ELF-1 (cell line): ENCODE measurements at regions not wholly inside any gene's neighbourhood (a gene's known extent, or its start where the extent isn't known, plus 50 kb on each side); places are given as distances from the start of the nearest gene placed in this dataset.
"Not testable (repeated sequence)": the region's sequence is repeated elsewhere in the genome, so short reads cannot be mapped to it uniquely, and the experiment has no call there.

ENCODE experiments used
- DNase-seq: peaks from one replicate; pipeline ENCODE4 v3.0.0-alpha.2; 2016; ENCODE audit warnings: low read depth, low spot score

DNA sequence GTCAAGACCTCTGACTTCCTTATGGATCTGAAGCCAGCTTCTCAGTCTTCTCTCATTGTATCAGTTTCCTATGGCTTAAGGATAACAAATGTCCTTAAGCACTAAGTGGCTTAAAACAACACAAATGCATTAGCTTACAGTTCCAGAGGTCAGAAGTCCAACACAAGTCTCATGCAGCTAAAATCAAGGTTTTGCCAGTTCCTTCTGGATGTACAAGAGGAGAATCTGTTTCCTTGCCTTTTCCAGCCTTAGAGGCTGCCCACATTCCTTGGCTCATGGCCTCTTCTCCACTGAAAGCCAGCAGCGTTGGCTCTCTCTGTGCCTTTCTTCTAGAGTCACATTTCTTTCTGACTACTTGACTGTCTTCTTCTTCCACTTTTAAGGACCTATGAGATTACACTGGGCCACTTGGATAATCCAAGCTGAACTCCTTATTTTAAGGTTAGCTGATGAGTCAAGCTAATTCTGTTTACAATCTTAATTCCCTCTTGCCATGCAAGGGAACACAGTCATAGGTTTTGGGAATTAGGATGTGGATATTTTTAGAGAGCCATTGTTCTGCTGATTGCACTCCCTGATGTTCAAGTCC is 179.0 kb downstream of the BCAS1 start:
- no peak for DNase-seq

GRCh38 chr20:53890443-53891305 is 179.7 kb downstream of the BCAS1 start:
- DNase-seq = no peak

- DNase-seq = no peak
These were observed 180.8 kb downstream of the BCAS1 start for GRCh38 chr20:53889411-53890148.

GRCh38 chr20:53888951-53889350 is 181.4 kb downstream of the BCAS1 start:
- DNase-seq = no peak

DNA sequence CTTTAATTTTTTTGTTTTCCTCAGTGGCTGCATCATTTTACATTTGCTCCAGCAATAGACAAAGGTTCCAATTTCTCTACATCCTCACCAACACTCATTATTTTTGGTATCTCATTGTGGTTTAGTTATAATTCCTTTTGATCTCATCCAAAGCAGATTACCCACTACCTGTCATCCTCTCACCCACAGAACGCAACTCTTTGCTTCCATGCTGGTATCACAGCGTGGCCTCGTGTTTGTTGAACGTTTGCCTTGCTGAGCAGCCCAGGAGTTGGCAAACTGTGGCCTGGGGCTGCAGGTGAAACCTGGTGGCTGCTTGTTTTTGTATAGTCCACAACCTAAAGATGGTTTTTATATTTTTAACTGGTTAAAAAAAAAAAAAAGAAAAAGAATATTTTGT is 181.9 kb downstream of the BCAS1 start:
- no peak for DNase-seq

DNA sequence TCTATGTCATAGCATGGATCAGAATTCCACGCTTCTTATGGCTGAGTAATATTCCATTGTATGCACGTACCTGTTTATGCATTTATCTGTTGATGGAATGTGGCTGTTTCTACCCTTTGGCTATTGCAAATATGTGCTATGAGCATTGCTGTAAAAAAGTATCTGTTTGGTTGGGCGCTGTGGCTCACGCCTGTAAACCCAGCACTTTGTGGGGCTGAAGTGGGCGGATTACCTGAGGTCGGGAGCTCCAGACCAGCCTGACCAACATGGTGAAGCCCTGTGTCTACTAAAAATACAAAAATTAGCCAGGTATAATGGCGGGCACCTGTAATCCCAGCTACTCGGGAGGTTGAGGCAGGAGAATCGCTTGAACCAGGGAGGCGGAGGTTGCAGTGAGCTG is 182.4 kb downstream of the BCAS1 start:
- no peak for DNase-seq

GRCh38 chr20:53884859-53885541 is 185.4 kb downstream of the BCAS1 start:
- DNase-seq = no peak

GRCh38 chr20:53883098-53883911 is 187.1 kb downstream of the BCAS1 start:
- DNase-seq = no peak

DNA sequence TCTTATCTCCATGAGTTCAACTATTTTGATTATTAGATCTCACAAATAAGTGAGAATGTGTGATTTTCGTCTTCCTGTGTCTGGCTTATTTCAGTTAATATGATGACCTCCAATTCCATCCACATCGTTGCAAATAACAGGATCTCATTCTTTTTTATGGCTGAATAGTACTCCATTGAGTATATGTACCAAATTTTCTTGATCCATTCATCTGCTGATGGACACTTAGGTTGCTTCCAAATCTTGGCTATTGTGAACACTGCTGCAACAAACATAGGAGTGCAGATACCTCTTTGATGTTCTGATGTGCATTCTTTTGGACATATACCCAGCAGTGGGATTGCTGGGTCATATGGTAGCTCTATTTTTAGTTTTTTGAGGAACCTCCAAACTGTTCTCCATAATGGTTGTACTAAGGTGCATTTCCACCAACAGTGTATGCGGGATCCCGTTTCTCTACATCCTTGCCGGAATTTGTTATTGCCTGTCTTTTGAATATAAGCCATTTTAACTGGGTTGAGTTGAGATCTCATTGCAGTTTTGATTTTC is 187.9 kb downstream of the BCAS1 start:
- not testable (repeated sequence) for DNase-seq

- DNase-seq = no peak
These were observed 189.0 kb downstream of the BCAS1 start for GRCh38 chr20:53881362-53881761.

- DNase-seq = no peak
These were observed 190.2 kb downstream of the BCAS1 start for GRCh38 chr20:53880108-53880641.

GRCh38 chr20:53879048-53879684 is 191.2 kb downstream of the BCAS1 start:
- no peak for DNase-seq

DNA sequence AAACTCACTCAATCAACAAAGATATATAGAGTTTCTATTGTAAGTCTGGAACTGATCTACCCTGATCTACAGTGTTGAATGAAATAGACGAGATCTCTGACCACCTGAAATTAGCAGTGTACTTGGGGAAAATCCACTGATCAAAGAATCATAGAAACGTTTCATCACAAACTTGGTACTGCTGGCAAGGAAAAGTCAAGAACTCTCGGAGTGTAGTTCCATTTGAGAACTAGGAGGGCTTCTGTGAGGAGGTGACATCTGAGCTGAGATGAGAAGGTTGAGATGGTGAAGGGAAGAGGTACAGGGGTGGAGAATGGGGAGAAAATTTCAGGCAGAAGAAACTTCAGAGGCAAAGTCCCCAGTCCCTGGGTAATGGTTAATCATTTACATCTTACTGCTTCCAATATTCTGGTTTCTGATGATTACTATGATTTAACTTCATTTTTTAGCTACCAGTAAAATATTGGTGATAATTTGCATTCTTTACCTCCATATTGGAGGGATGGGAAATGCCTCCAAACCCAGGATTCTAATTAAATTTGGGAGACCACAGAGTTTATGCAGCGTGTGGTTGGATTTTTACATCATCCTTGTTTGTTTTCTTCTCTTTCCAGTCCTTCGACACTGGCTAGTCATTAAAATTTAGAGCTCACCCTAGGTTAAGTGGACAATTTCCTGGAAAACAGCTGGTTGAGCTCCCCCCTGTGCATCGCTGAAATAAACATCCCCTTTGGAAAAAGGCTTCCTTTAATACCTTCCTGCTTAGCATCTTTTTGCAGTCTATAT is 191.9 kb downstream of the BCAS1 start:
- no peak for DNase-seq

- DNase-seq = no peak
These were observed 193.4 kb downstream of the BCAS1 start for GRCh38 chr20:53876956-53877355.

DNA sequence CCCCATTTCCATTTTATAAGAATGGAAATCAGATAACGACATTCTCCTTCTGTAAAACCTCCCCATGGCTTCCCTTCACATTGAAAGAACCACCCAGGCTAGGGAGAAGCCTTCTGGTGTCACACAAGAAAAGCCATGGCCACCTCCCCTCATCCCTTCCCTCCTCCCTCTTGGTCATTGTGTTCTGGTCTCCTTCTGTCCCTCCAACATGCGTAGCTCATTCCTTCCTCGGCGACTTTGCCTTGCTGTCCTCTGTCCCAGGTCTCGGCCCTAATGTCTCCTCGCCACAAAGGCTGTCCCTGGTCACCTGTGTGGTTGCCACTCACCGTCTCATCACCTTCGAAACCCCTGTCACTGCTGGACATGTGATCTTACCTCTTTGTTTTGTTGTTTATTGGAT is 193.9 kb downstream of the BCAS1 start:
- DNase-seq = no peak

GRCh38 chr20:53875452-53875851 is 194.9 kb downstream of the BCAS1 start:
- DNase-seq = no peak

DNA sequence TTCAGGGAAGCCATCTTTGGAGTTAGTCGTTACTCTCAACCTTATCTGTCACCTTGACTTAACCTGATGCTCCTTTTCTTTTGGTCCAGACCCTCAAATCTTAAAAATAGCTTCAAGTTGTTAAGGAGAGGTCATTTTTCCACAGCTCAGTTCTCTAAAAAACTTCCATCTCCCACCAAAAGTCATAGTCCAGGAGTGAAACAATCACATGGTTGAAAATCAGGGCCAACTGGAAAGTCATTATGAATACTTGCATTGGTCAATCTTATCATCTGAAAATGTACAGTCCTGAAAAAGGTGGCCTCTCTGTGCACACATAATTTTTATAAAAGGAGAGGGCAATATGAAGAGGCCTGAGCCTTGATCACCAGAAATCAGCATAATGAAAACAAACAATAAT is 195.7 kb downstream of the BCAS1 start:
- no peak for DNase-seq

DNA sequence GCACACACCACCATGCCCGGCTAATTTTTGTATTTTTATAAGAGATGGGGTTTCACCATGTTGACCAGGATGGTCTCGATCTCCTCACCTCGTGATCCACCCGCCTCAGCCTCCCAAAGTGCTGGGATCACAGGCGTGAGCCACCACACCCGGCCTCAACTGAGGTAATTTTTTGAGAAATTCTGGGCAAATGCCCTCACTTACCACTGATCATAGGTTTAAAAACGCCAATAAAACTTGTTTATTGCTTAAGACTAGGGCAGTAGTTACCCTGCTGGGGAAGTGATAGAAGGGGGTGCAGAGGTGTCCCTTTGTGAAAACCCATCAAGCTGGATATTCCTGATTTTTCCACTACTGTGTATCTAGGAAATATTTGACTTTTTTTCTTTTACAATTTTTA is 196.3 kb downstream of the BCAS1 start:
- no peak for DNase-seq

- no peak for DNase-seq
These were observed 197.2 kb downstream of the BCAS1 start for GRCh38 chr20:53873230-53873604.
